ENCODE measurements at regions not wholly inside any gene's neighbourhood (a gene's known extent, or its start where the extent isn't known, plus 50 kb on each side); places are given as distances from the start of the nearest gene placed in this dataset.

- H3K36me3 ChIP-seq (ENCODE audit: control insufficient read depth in 2 of 3, insufficient read depth in 3 of 3, low read length in 3 of 3) = no peaks in the 10 kb centered on the region
- H3K27me3 ChIP-seq (ENCODE audit: control insufficient read depth, insufficient read depth, low read length) = no peaks in the 10 kb centered on the region
- H3K4me1 ChIP-seq (ENCODE audit: control insufficient read depth in 2 of 3, insufficient read depth in 2 of 3, low read depth in 1 of 3, low read length in 3 of 3) = no peaks in the 10 kb centered on the region
- FAIRE-seq (no peak), DNase-seq (no peak)
- no peak overlapping the region for H3K9ac ChIP-seq (ENCODE audit: low read length in 3 of 3)
- H3K9me3 ChIP-seq (ENCODE audit: control insufficient read depth in 2 of 3, insufficient read depth in 1 of 3, low read length in 3 of 3) = peaks cover 0 to 7% (median 0%) of the 10 kb centered on the region in 3 donors
- H3K27ac ChIP-seq (ENCODE audit: low read depth in 2 of 2, low read length in 2 of 2) = no peak overlapping the region
- no peak for TF ChIP-seq CTCF (IDR thresholded peaks at IDR 0.05; ENCODE audit: borderline replicate concordance, extremely low read depth, insufficient read depth)
- no peak overlapping the region for H3K4me3 ChIP-seq (ENCODE audit: low read length in 3 of 3)
- intact Hi-C loops (cut with DNase I) = no loop called here
Measured at GRCh38 chr2:215767625-215768024, 245.7 kb downstream of the MREG start.

GRCh38 chr2:215765729-215766360 lies 247.5 kb downstream of the MREG start:
- intact Hi-C loops (cut with DNase I) = no loop called here
- no peak overlapping the region for H3K9ac ChIP-seq (ENCODE audit: low read length in 3 of 3)
- no peaks in the 10 kb centered on the region for H3K36me3 ChIP-seq (ENCODE audit: control insufficient read depth in 2 of 3, insufficient read depth in 3 of 3, low read length in 3 of 3)
- no peak for DNase-seq
- no peak for FAIRE-seq
- peaks cover 0 to 7% (median 0%) of the 10 kb centered on the region in 3 donors for H3K9me3 ChIP-seq (ENCODE audit: control insufficient read depth in 2 of 3, insufficient read depth in 1 of 3, low read length in 3 of 3)
- no peak overlapping the region for H3K27ac ChIP-seq (ENCODE audit: low read depth in 2 of 2, low read length in 2 of 2)
- no peak overlapping the region for H3K4me3 ChIP-seq (ENCODE audit: low read length in 3 of 3)
- no peak for TF ChIP-seq CTCF (IDR thresholded peaks at IDR 0.05; ENCODE audit: borderline replicate concordance, extremely low read depth, insufficient read depth)
- no peaks in the 10 kb centered on the region for H3K27me3 ChIP-seq (ENCODE audit: control insufficient read depth, insufficient read depth, low read length)
- no peaks in the 10 kb centered on the region for H3K4me1 ChIP-seq (ENCODE audit: control insufficient read depth in 2 of 3, insufficient read depth in 2 of 3, low read depth in 1 of 3, low read length in 3 of 3)

GRCh38 chr2:215764441-215765048 lies 248.8 kb downstream of the MREG start:
- intact Hi-C loops (cut with DNase I) = no loop called here
- Histone ChIP-seq H3K9ac (ENCODE audit: low read length in 3 of 3) (no peak overlapping the region), H3K27me3 (ENCODE audit: control insufficient read depth, insufficient read depth, low read length) (no peaks in the 10 kb centered on the region), H3K4me3 (ENCODE audit: low read length in 3 of 3) (no peak overlapping the region), H3K27ac (ENCODE audit: low read depth in 2 of 2, low read length in 2 of 2) (no peak overlapping the region), H3K9me3 (ENCODE audit: control insufficient read depth in 2 of 3, insufficient read depth in 1 of 3, low read length in 3 of 3) (peaks cover 0 to 7% (median 0%) of the 10 kb centered on the region in 3 donors), H3K36me3 (ENCODE audit: control insufficient read depth in 2 of 3, insufficient read depth in 3 of 3, low read length in 3 of 3) (no peaks in the 10 kb centered on the region), H3K4me1 (ENCODE audit: control insufficient read depth in 2 of 3, insufficient read depth in 2 of 3, low read depth in 1 of 3, low read length in 3 of 3) (no peaks in the 10 kb centered on the region)
- no peak for TF ChIP-seq CTCF (IDR thresholded peaks at IDR 0.05; ENCODE audit: borderline replicate concordance, extremely low read depth, insufficient read depth)
- DNase-seq (no peak), FAIRE-seq (no peak)
